HUES6 (cell line): ENCODE measurements at regions not wholly inside any gene's neighbourhood (a gene's known extent, or its start where the extent isn't known, plus 50 kb on each side); places are given as distances from the start of the nearest gene placed in this dataset.
"Not testable (repeated sequence)": the region's sequence is repeated elsewhere in the genome, so short reads cannot be mapped to it uniquely, and the experiment has no call there.

Experiments used
- H3K27ac ChIP-seq: 2 replicates; pipeline ENCODE4 v1.7.0; 2013; ENCODE audit warnings: low read depth, mild to moderate bottlenecking, low read length, inconsistent platforms
- H3K27me3 ChIP-seq: 2 replicates; pipeline ENCODE4 v1.6.1; 2013; ENCODE audit warnings: low read length; ENCODE audit not compliant: control insufficient read depth, insufficient read depth
- H3K36me3 ChIP-seq: 2 replicates; pipeline ENCODE4 v1.6.1; 2013; ENCODE audit warnings: low read length; ENCODE audit not compliant: control insufficient read depth, insufficient read depth
- H3K4me1 ChIP-seq: 2 replicates; pipeline ENCODE4 v1.6.1; 2013; ENCODE audit warnings: low read length; ENCODE audit not compliant: control insufficient read depth, insufficient read depth
- H3K4me3 ChIP-seq: 2 replicates; pipeline ENCODE4 v1.5.1; 2013; ENCODE audit warnings: low read depth, low read length
- H3K9ac ChIP-seq: one replicate; pipeline ENCODE4 v1.6.1; 2013; ENCODE audit warnings: mild to moderate bottlenecking, low read length
- H3K9me3 ChIP-seq: 2 replicates; pipeline ENCODE4 v1.6.1; 2013; ENCODE audit warnings: low read depth, low read length; ENCODE audit not compliant: control insufficient read depth, insufficient read depth

GRCh38 chr1:194843077-194843476 lies 1656.7 kb upstream of the B3GALT2 start:
- no peak overlapping the region for H3K27ac ChIP-seq
- H3K9ac ChIP-seq = no peak overlapping the region
- no peak overlapping the region for H3K4me3 ChIP-seq
- H3K4me1 ChIP-seq = no peaks in the 10 kb centered on the region
- H3K36me3 ChIP-seq = no peaks in the 10 kb centered on the region
- no peaks in the 10 kb centered on the region for H3K9me3 ChIP-seq
- H3K27me3 ChIP-seq = no peaks in the 10 kb centered on the region

GRCh38 chr1:194833111-194833510 lies 1646.7 kb upstream of the B3GALT2 start:
- no peak overlapping the region for H3K27ac ChIP-seq
- no peaks in the 10 kb centered on the region for H3K36me3 ChIP-seq
- H3K27me3 ChIP-seq = no peaks in the 10 kb centered on the region
- H3K4me1 ChIP-seq = no peaks in the 10 kb centered on the region
- no peak overlapping the region for H3K4me3 ChIP-seq
- H3K9ac ChIP-seq = no peak overlapping the region
- H3K9me3 ChIP-seq = no peaks in the 10 kb centered on the region

GRCh38 chr1:194831595-194831994 lies 1645.2 kb upstream of the B3GALT2 start:
- H3K4me1 ChIP-seq, H3K27me3 ChIP-seq, H3K27ac ChIP-seq, H3K9ac ChIP-seq, H3K4me3 ChIP-seq, H3K36me3 ChIP-seq, H3K9me3 ChIP-seq: not testable (repeated sequence)

- no peaks in the 10 kb centered on the region for H3K36me3 ChIP-seq
- H3K9me3 ChIP-seq = no peaks in the 10 kb centered on the region
- no peaks in the 10 kb centered on the region for H3K27me3 ChIP-seq
- no peak overlapping the region for H3K4me3 ChIP-seq
- H3K9ac ChIP-seq = no peak overlapping the region
- no peak overlapping the region for H3K27ac ChIP-seq
- H3K4me1 ChIP-seq = no peaks in the 10 kb centered on the region
Measured at GRCh38 chr1:194830387-194830786, 1644.0 kb upstream of the B3GALT2 start.

- no peak overlapping the region for H3K9ac ChIP-seq
- no peak overlapping the region for H3K27ac ChIP-seq
- H3K36me3 ChIP-seq = no peaks in the 10 kb centered on the region
- no peaks in the 10 kb centered on the region for H3K9me3 ChIP-seq
- H3K27me3 ChIP-seq = no peaks in the 10 kb centered on the region
- H3K4me1 ChIP-seq = no peaks in the 10 kb centered on the region
- no peak overlapping the region for H3K4me3 ChIP-seq
Measured at GRCh38 chr1:194829492-194829891, 1643.1 kb upstream of the B3GALT2 start.

GRCh38 chr1:194825382-194825781 lies 1639.0 kb upstream of the B3GALT2 start:
- Histone ChIP-seq H3K9ac (no peak overlapping the region), H3K36me3 (no peaks in the 10 kb centered on the region), H3K27ac (no peak overlapping the region), H3K27me3 (no peaks in the 10 kb centered on the region), H3K4me1 (no peaks in the 10 kb centered on the region), H3K9me3 (no peaks in the 10 kb centered on the region), H3K4me3 (no peak overlapping the region)

GRCh38 chr1:194821091-194821490 lies 1634.7 kb upstream of the B3GALT2 start:
- no peak overlapping the region for H3K4me3 ChIP-seq
- no peaks in the 10 kb centered on the region for H3K27me3 ChIP-seq
- H3K4me1 ChIP-seq = no peaks in the 10 kb centered on the region
- no peak overlapping the region for H3K27ac ChIP-seq
- H3K9me3 ChIP-seq = no peaks in the 10 kb centered on the region
- no peak overlapping the region for H3K9ac ChIP-seq
- H3K36me3 ChIP-seq = no peaks in the 10 kb centered on the region

- Histone ChIP-seq H3K4me1 (no peaks in the 10 kb centered on the region), H3K9me3 (no peaks in the 10 kb centered on the region), H3K9ac (no peak overlapping the region), H3K27me3 (no peaks in the 10 kb centered on the region), H3K36me3 (no peaks in the 10 kb centered on the region), H3K4me3 (no peak overlapping the region), H3K27ac (no peak overlapping the region)
Measured at GRCh38 chr1:194818674-194819073, 1632.3 kb upstream of the B3GALT2 start.

- Histone ChIP-seq H3K4me3 (no peak overlapping the region), H3K4me1 (no peaks in the 10 kb centered on the region), H3K27me3 (no peaks in the 10 kb centered on the region), H3K36me3 (no peaks in the 10 kb centered on the region), H3K9me3 (no peaks in the 10 kb centered on the region), H3K9ac (no peak overlapping the region), H3K27ac (no peak overlapping the region)
Measured at GRCh38 chr1:194816859-194817258, 1630.4 kb upstream of the B3GALT2 start.

- H3K4me1 ChIP-seq = no peaks in the 10 kb centered on the region
Measured at GRCh38 chr1:194813096-194813495, 1626.7 kb upstream of the B3GALT2 start.

GRCh38 chr1:194809665-194810064 lies 1623.3 kb upstream of the B3GALT2 start:
- H3K4me3 ChIP-seq = no peak overlapping the region
- H3K9me3 ChIP-seq = peaks cover 11% of the 10 kb centered on the region; the same call in 1 of the 2 replicates
- no peak overlapping the region for H3K9ac ChIP-seq
- H3K4me1 ChIP-seq = no peaks in the 10 kb centered on the region
- H3K36me3 ChIP-seq = no peaks in the 10 kb centered on the region
- no peaks in the 10 kb centered on the region for H3K27me3 ChIP-seq
- H3K27ac ChIP-seq = no peak overlapping the region

More at GRCh38 chr1:194813096-194813495, 1626.7 kb upstream of the B3GALT2 start:
- Histone ChIP-seq H3K27ac (no peak overlapping the region), H3K4me3 (no peak overlapping the region), H3K27me3 (no peaks in the 10 kb centered on the region), H3K9me3 (0 out of 2 replicates have a peak, but pooled peaks cover 2% of the 10 kb centered on the region), H3K9ac (no peak overlapping the region), H3K36me3 (no peaks in the 10 kb centered on the region)

GRCh38 chr1:194809215-194809614 lies 1622.8 kb upstream of the B3GALT2 start:
- H3K27me3 ChIP-seq = no peaks in the 10 kb centered on the region
- no peak overlapping the region for H3K9ac ChIP-seq
- no peak overlapping the region for H3K4me3 ChIP-seq
- peaks cover 11% of the 10 kb centered on the region; the same call in 1 of the 2 replicates for H3K9me3 ChIP-seq
- H3K27ac ChIP-seq = no peak overlapping the region
- no peaks in the 10 kb centered on the region for H3K36me3 ChIP-seq
- no peaks in the 10 kb centered on the region for H3K4me1 ChIP-seq
